NCI-H345 treated with DMSO at 0.1 percent for 48 hours (cell line): ENCODE measurements at regions not wholly inside any gene's neighbourhood (a gene's known extent, or its start where the extent isn't known, plus 50 kb on each side); places are given as distances from the start of the nearest gene placed in this dataset.
"Not testable (repeated sequence)": the region's sequence is repeated elsewhere in the genome, so short reads cannot be mapped to it uniquely, and the experiment has no call there.

Experiments used
- DNase-seq: peaks from one replicate; lab custom pipeline; 2025; ENCODE audit not compliant: unreplicated experiment; lab: John Stamatoyannopoulos, UW

- no peak for DNase-seq
These were observed 56.4 kb upstream of the XIRP2 start for GRCh38 chr2:166831930-166832329.

GRCh38 chr2:166825914-166826313, 62.4 kb upstream of the XIRP2 start:
- DNase-seq: no peak

GRCh38 chr2:166814335-166814734, 73.9 kb upstream of the XIRP2 start:
- DNase-seq: no peak

- DNase-seq: no peak
These were observed 76.0 kb upstream of the XIRP2 start for GRCh38 chr2:166812166-166812891.

GRCh38 chr2:166805753-166806152, 82.5 kb upstream of the XIRP2 start:
- no peak for DNase-seq

GRCh38 chr2:166803373-166804000, 84.8 kb upstream of the XIRP2 start:
- no peak for DNase-seq

GRCh38 chr2:166802475-166802874, 85.8 kb upstream of the XIRP2 start:
- DNase-seq: no peak

- no peak for DNase-seq
These were observed 95.5 kb upstream of the XIRP2 start for GRCh38 chr2:166792808-166793207.

- DNase-seq: no peak
These were observed 101.6 kb upstream of the XIRP2 start for GRCh38 chr2:166786707-166787106.

GRCh38 chr2:166784296-166784946, 103.9 kb upstream of the XIRP2 start:
- peak; percentile 53 for DNase-seq

GRCh38 chr2:166775176-166775575, 113.1 kb upstream of the XIRP2 start:
- DNase-seq: no peak

- no peak for DNase-seq
These were observed 114.9 kb upstream of the XIRP2 start for GRCh38 chr2:166773308-166773949.

- no peak for DNase-seq
These were observed 119.7 kb upstream of the XIRP2 start for GRCh38 chr2:166768393-166769123.

- not testable (repeated sequence) for DNase-seq
These were observed 121.4 kb upstream of the XIRP2 start for GRCh38 chr2:166766769-166767322.

- no peak for DNase-seq
These were observed 122.1 kb upstream of the XIRP2 start for GRCh38 chr2:166766220-166766619.

- no peak for DNase-seq
These were observed 123.1 kb upstream of the XIRP2 start for GRCh38 chr2:166765141-166765540.

- DNase-seq: no peak
These were observed 123.6 kb upstream of the XIRP2 start for GRCh38 chr2:166764702-166765101.

- DNase-seq: no peak
These were observed 124.1 kb upstream of the XIRP2 start for GRCh38 chr2:166764216-166764615.

GRCh38 chr2:166762746-166763145, 125.5 kb upstream of the XIRP2 start:
- DNase-seq: no peak

GRCh38 chr2:166758956-166759355, 129.3 kb upstream of the XIRP2 start:
- no peak for DNase-seq

- DNase-seq: no peak
These were observed 137.7 kb upstream of the XIRP2 start for GRCh38 chr2:166750624-166751023.
